H1 (cell line): ENCODE measurements at regions not wholly inside any gene's neighbourhood (a gene's known extent, or its start where the extent isn't known, plus 50 kb on each side); places are given as distances from the start of the nearest gene placed in this dataset.

ENCODE experiments used
- CTCF ChIA-PET: fragments of 300-600 bp; sonication (Branson Sonifier 250); formaldehyde crosslinking; loops from one replicate; lab custom pipeline; 2021; ENCODE audit not compliant: partially characterized antibody; lab: Charles Lee
- POLR2A ChIA-PET: fragments of 300-600 bp; sonication (Branson Sonifier 250); formaldehyde crosslinking; loops from one replicate; lab custom pipeline; 2021; ENCODE audit warnings: inconsistent platforms; ENCODE audit not compliant: partially characterized antibody; lab: Charles Lee
- DNase-seq, 2 experiments: peaks; one replicate each; pipeline versions ENCODE4 v3.0.0 to v3.0.0-alpha.2; 2010 to 2022; ENCODE audit warnings: low spot score in 2 of 2, low read depth in 1 of 2, mixed read lengths in 1 of 2
- FAIRE-seq: peaks from 2 replicates; lab custom pipeline; 2011; peaks lifted over from hg19 to GRCh38; lab: Jason Lieb, UNC
- H2AFZ ChIP-seq: 2 replicates; pipeline ENCODE4 v1.8.1; 2012; ENCODE audit warnings: low read length, inconsistent platforms
- H2AK5ac ChIP-seq: 2 replicates; pipeline ENCODE4 v1.6.1; 2013; ENCODE audit warnings: low read depth, low read length
- H2BK120ac ChIP-seq: replicated peaks from 2 replicates; pipeline ENCODE3; 2013; ENCODE audit warnings: low read depth, low read length, inconsistent platforms
- H2BK12ac ChIP-seq: 2 replicates; pipeline ENCODE4 v1.6.1; 2013; ENCODE audit warnings: low read depth, low read length
- H2BK15ac ChIP-seq: 2 replicates; pipeline ENCODE4 v1.6.1; 2013; ENCODE audit warnings: low read length
- H2BK20ac ChIP-seq: 2 replicates; pipeline ENCODE4 v1.6.1; 2013; ENCODE audit warnings: low read length
- H2BK5ac ChIP-seq: 2 replicates; pipeline ENCODE4 v1.6.1; 2013; ENCODE audit warnings: low read depth, low read length
- H3K14ac ChIP-seq: 2 replicates; pipeline ENCODE4 v1.6.1; 2013; ENCODE audit warnings: inconsistent platforms; ENCODE audit not compliant: insufficient read length
- H3K18ac ChIP-seq: 2 replicates; pipeline ENCODE4 v1.6.1; 2013; ENCODE audit warnings: low read length; ENCODE audit errors: extremely low read depth
- H3K23ac ChIP-seq: 2 replicates; pipeline ENCODE4 v1.6.1; 2013; ENCODE audit warnings: inconsistent platforms; ENCODE audit not compliant: insufficient read length
- H3K23me2 ChIP-seq: 2 replicates; pipeline ENCODE4 v1.6.1; 2013; ENCODE audit warnings: low read depth, low read length
- H3K27ac ChIP-seq: 2 replicates; pipeline ENCODE4 v1.6.1; 2011; ENCODE audit warnings: low read depth, low read length, inconsistent platforms
- H3K27me3 ChIP-seq, 4 experiments: replicated peaks in 1 of 4; 1 replicate in 1 of 4; 2 replicates in 3 of 4; pipeline versions ENCODE4 v1.6.1 to v1.8.1; 2011 to 2013; ENCODE audit warnings: low read length in 3 of 4, mild to moderate bottlenecking in 3 of 4, inconsistent platforms in 2 of 4, mixed read lengths in 2 of 4, moderate library complexity in 1 of 4; ENCODE audit not compliant: control insufficient read depth in 3 of 4, insufficient read depth in 3 of 4; ENCODE audit errors: extremely low read depth in 1 of 4
- H3K36me3 ChIP-seq, 4 experiments: 2 replicates each; pipeline versions ENCODE4 v1.6.1 to v1.8.1; 2011 to 2013; ENCODE audit warnings: mild to moderate bottlenecking in 4 of 4, low read length in 3 of 4, moderate library complexity in 2 of 4, control low read depth in 1 of 4, inconsistent platforms in 1 of 4; ENCODE audit not compliant: insufficient read depth in 4 of 4, control insufficient read depth in 2 of 4
- H3K4ac ChIP-seq: replicated peaks from 2 replicates; pipeline ENCODE3; 2013; ENCODE audit warnings: low read length, low read depth, mixed read lengths, inconsistent platforms; ENCODE audit not compliant: insufficient read length
- H3K4me1 ChIP-seq, 4 experiments: replicated peaks in 1 of 4; 1 replicate in 1 of 4; 2 replicates in 3 of 4; pipeline versions ENCODE4 v1.6.1 to v1.8.1; 2011 to 2013; ENCODE audit warnings: low read length in 3 of 4, inconsistent platforms in 2 of 4, mixed read lengths in 1 of 4; ENCODE audit not compliant: insufficient read depth in 4 of 4, control insufficient read depth in 3 of 4
- H3K4me2 ChIP-seq, 2 experiments: 2 replicates each; pipeline versions ENCODE4 v1.6.1 to v1.8.1; 2011 to 2013; ENCODE audit warnings: low read depth in 2 of 2, low read length in 2 of 2, control low read depth in 1 of 2, inconsistent platforms in 1 of 2, mild to moderate bottlenecking in 1 of 2; ENCODE audit not compliant: insufficient read depth in 1 of 2
- H3K4me3 ChIP-seq, 4 experiments: fragments of 200-600, 300-600 bp in 1 of 4; sonication (generic), shearing (Covaris generic), sonication (Bioruptor Twin) in 1 of 4; 2 replicates each; pipeline versions ENCODE4 v1.5.1 to v1.8.1; 2011 to 2016; ENCODE audit warnings: low read length in 4 of 4, low read depth in 3 of 4, control low read depth in 2 of 4, inconsistent platforms in 2 of 4, mild to moderate bottlenecking in 2 of 4, mixed read lengths in 1 of 4, moderate library complexity in 1 of 4; ENCODE audit not compliant: insufficient read depth in 2 of 4; ENCODE audit errors: extremely low read depth in 1 of 4
- H3K56ac ChIP-seq: replicated peaks from 2 replicates; pipeline ENCODE3; 2013; ENCODE audit warnings: low read depth, mild to moderate bottlenecking, mixed read lengths, low read length, inconsistent platforms; ENCODE audit not compliant: insufficient read length
- H3K79me1 ChIP-seq: 2 replicates; pipeline ENCODE4 v1.6.1; 2013; ENCODE audit warnings: low read depth, low read length, control low read depth
- H3K79me2 ChIP-seq, 2 experiments: 2 replicates each; pipeline versions ENCODE4 v1.6.1 to v1.8.1; 2012 to 2013; ENCODE audit warnings: low read length in 2 of 2, mild to moderate bottlenecking in 2 of 2, inconsistent platforms in 1 of 2; ENCODE audit not compliant: insufficient read depth in 2 of 2, control insufficient read depth in 1 of 2
- H3K9ac ChIP-seq, 4 experiments: replicated peaks in 1 of 4; 1 replicate in 1 of 4; 2 replicates in 3 of 4; pipeline versions ENCODE4 v1.6.1 to v1.8.1; 2011 to 2013; ENCODE audit warnings: low read depth in 3 of 4, low read length in 3 of 4, control low read depth in 2 of 4, mild to moderate bottlenecking in 2 of 4, moderate library complexity in 2 of 4, inconsistent platforms in 1 of 4; ENCODE audit errors: extremely low read depth in 1 of 4
- H3K9me3 ChIP-seq, 2 experiments: 2 replicates each; pipeline versions ENCODE4 v1.6.1 to v1.8.1; 2012 to 2013; ENCODE audit warnings: mild to moderate bottlenecking in 2 of 2, moderate library complexity in 2 of 2, control low read depth in 1 of 2, inconsistent platforms in 1 of 2, low read depth in 1 of 2, low read length in 1 of 2, mixed read lengths in 1 of 2; ENCODE audit not compliant: insufficient read depth in 2 of 2
- H4K20me1 ChIP-seq, 2 experiments: replicated peaks in 1 of 2; 2 replicates each; pipeline versions ENCODE3 to v1.8.1; 2011 to 2013; ENCODE audit warnings: inconsistent platforms in 2 of 2, low read length in 2 of 2, mild to moderate bottlenecking in 1 of 2; ENCODE audit not compliant: insufficient read depth in 2 of 2, control insufficient read depth in 1 of 2
- H4K5ac ChIP-seq: 2 replicates; pipeline ENCODE4 v1.6.1; 2013; ENCODE audit warnings: low read length, low read depth, mixed read lengths, inconsistent platforms; ENCODE audit not compliant: insufficient read length
- H4K8ac ChIP-seq: 2 replicates; pipeline ENCODE4 v1.8.0; 2013; ENCODE audit warnings: mild to moderate bottlenecking, moderate library complexity, low read length, inconsistent platforms; ENCODE audit not compliant: insufficient read depth; ENCODE audit errors: extremely low read depth
- H4K91ac ChIP-seq: replicated peaks from 2 replicates; pipeline ENCODE3; 2013; ENCODE audit warnings: low read length, mixed read lengths, inconsistent platforms; ENCODE audit not compliant: insufficient read length
- POLR2A ChIP-seq, 2 experiments: IDR thresholded peaks; 1 replicate in 1 of 2; 2 replicates in 1 of 2; pipeline ENCODE4 v1.6.1; 2011; ENCODE audit warnings: low read depth in 2 of 2, low read length in 2 of 2, mild to moderate bottlenecking in 2 of 2; ENCODE audit errors: control extremely low read depth in 1 of 2
- ZNF274 ChIP-seq: IDR thresholded peaks from 2 replicates; pipeline ENCODE4 v1.7.0; 2012; ENCODE audit warnings: low read length, borderline replicate concordance; ENCODE audit errors: extremely low read depth
- WGBS, 2 experiments: shearing (Covaris generic) in 1 of 2; methylation state at CpG; one replicate each; pipeline versions ENCODE4 v1.1.6 to v1.1.7; 2013 to 2015; ENCODE audit warnings: low lambda C conversion rate in 2 of 2, mixed read lengths in 2 of 2, inconsistent platforms in 1 of 2, low coverage in 1 of 2, missing lambda C conversion rate in 1 of 2; ENCODE audit not compliant: insufficient replicate concordance in 2 of 2, insufficient coverage in 1 of 2, insufficient read length in 1 of 2; ENCODE audit errors: extremely low coverage in 1 of 2, missing lambda C conversion rate in 1 of 2; 5-methylcytosine and 5-hydroxymethylcytosine counted together

DNA sequence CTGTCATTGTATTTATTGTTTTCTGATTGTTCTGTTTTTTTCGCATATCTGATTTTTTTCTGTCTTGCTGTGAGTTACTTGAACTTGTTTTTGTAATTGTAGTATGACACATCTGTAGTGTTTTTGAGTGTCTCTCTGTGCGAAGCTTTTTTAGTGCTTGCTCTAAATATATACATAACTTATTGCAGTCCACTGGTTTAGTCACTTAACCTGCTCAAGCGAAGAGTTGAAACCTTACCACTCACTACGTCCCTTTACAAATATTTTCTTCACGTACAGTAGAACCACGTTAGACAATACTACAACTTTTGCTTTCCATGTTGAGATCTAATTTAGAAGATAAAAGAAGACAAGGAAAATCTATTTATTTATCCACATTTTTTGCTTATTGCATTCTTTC lies 713.0 kb upstream of the GRM7 start:
- Histone ChIP-seq H3K18ac (no peak overlapping the region), H4K8ac (no peak overlapping the region), H3K36me3 (no peaks in the 10 kb centered on the region), H3K9me3 (no peaks in the 10 kb centered on the region), H3K4me1 (no peaks in the 10 kb centered on the region), H2BK5ac (no peak overlapping the region), H4K91ac (no peak overlapping the region), H2BK120ac (no peak overlapping the region), H4K5ac (no peak overlapping the region), H2BK20ac (no peak overlapping the region), H3K14ac (no peak overlapping the region), H3K9ac (no peak overlapping the region), H3K23me2 (no peaks in the 10 kb centered on the region), H3K79me2 (no peaks in the 10 kb centered on the region), H3K4ac (no peak overlapping the region), H3K27me3 (no peaks in the 10 kb centered on the region), H3K4me3 (no peak overlapping the region), H3K23ac (no peak overlapping the region), H2AK5ac (no peak overlapping the region), H3K27ac (no peak overlapping the region), H3K56ac (no peak overlapping the region), H2AFZ (no peak overlapping the region), H3K4me2 (no peak overlapping the region), H2BK12ac (no peak overlapping the region), H3K79me1 (no peaks in the 10 kb centered on the region), H2BK15ac (no peak overlapping the region), H4K20me1 (no peaks in the 10 kb centered on the region)
- CTCF ChIA-PET: no interaction called here
- FAIRE-seq (no peak), DNase-seq (no peak)
- POLR2A ChIA-PET: no interaction called here
- 93% methylated on average over 6 of the region's 6 CpGs; no CpG with 5 or more reads in 1 of the 2 experiments for WGBS, 2 experiments
- TF ChIP-seq ZNF274: no peak
- no peak for TF ChIP-seq POLR2A (IDR thresholded peaks at IDR 0.05; ENCODE audit: control extremely low read depth in 1 of 2, low read depth in 2 of 2, low read length in 2 of 2)
